Fibroblast of skin of left quadriceps (primary cell): ENCODE measurements at regions not wholly inside any gene's neighbourhood (a gene's known extent, or its start where the extent isn't known, plus 50 kb on each side); places are given as distances from the start of the nearest gene placed in this dataset.
"Not testable (repeated sequence)": the region's sequence is repeated elsewhere in the genome, so short reads cannot be mapped to it uniquely, and the experiment has no call there.

ENCODE experiments used
- DNase-seq, 2 experiments: peaks; one replicate each; pipeline ENCODE4 v3.0.0-alpha.2; 2013; ENCODE audit warnings: low read depth in 2 of 2

GRCh38 chr3:66629150-66629981 is 128.5 kb upstream of the LRIG1 start:
- peak in 1 of 2 experiments; percentile 13 for DNase-seq

- no peak for DNase-seq
Measured at GRCh38 chr3:66629982-66630368, 129.2 kb upstream of the LRIG1 start.

GRCh38 chr3:66633402-66634381 is 132.9 kb upstream of the LRIG1 start:
- no peak for DNase-seq

- no peak for DNase-seq
Measured at GRCh38 chr3:66638717-66639116, 137.9 kb upstream of the LRIG1 start.

GRCh38 chr3:66639809-66640356 is 139.1 kb upstream of the LRIG1 start:
- no peak for DNase-seq

- no peak for DNase-seq
Measured at GRCh38 chr3:66642019-66642418, 141.2 kb upstream of the LRIG1 start.

GRCh38 chr3:66642484-66642883 is 141.7 kb upstream of the LRIG1 start:
- DNase-seq: no peak

GRCh38 chr3:66644549-66644948 is 143.7 kb upstream of the LRIG1 start:
- no peak for DNase-seq

GRCh38 chr3:66648975-66649374 is 148.2 kb upstream of the LRIG1 start:
- DNase-seq: no peak

GRCh38 chr3:66651520-66651919 is 150.7 kb upstream of the LRIG1 start:
- not testable (repeated sequence) for DNase-seq

- not testable (repeated sequence) for DNase-seq
Measured at GRCh38 chr3:66652100-66652499, 151.3 kb upstream of the LRIG1 start.

GRCh38 chr3:66655044-66655443 is 154.2 kb upstream of the LRIG1 start:
- DNase-seq: no peak

- no peak for DNase-seq
Measured at GRCh38 chr3:66655671-66656070, 154.8 kb upstream of the LRIG1 start.

GRCh38 chr3:66656609-66657008 is 155.8 kb upstream of the LRIG1 start:
- DNase-seq: no peak

GRCh38 chr3:66659056-66659455 is 158.2 kb upstream of the LRIG1 start:
- DNase-seq: no peak

- no peak for DNase-seq
Measured at GRCh38 chr3:66661628-66662027, 160.8 kb upstream of the LRIG1 start.

- no peak for DNase-seq
Measured at GRCh38 chr3:66662894-66663293, 162.1 kb upstream of the LRIG1 start.

- DNase-seq: no peak
Measured at GRCh38 chr3:66665021-66665695, 164.3 kb upstream of the LRIG1 start.

- no peak for DNase-seq
Measured at GRCh38 chr3:66666362-66666761, 165.5 kb upstream of the LRIG1 start.

GRCh38 chr3:66667263-66667662 is 166.4 kb upstream of the LRIG1 start:
- no peak for DNase-seq

- DNase-seq: no peak
Measured at GRCh38 chr3:66671291-66671690, 170.5 kb upstream of the LRIG1 start.

- no peak for DNase-seq
Measured at GRCh38 chr3:66672830-66673229, 172.0 kb upstream of the LRIG1 start.
